Osteocyte (in vitro differentiated cells): ENCODE measurements at regions not wholly inside any gene's neighbourhood (a gene's known extent, or its start where the extent isn't known, plus 50 kb on each side); places are given as distances from the start of the nearest gene placed in this dataset.
A peak's percentile ranks its signal among the peaks of the same experiment; 100 is the strongest.
"Not testable (repeated sequence)": the region's sequence is repeated elsewhere in the genome, so short reads cannot be mapped to it uniquely, and the experiment has no call there.

ENCODE experiments used
- DNase-seq: peaks from one replicate; pipeline ENCODE4 v3.0.0; 2021; ENCODE audit warnings: mixed read lengths; ENCODE audit not compliant: unreplicated experiment; ENCODE audit errors: extremely low spot score
- H3K27ac Mint-ChIP-seq: one replicate; pipeline ENCODE4 v1.8.0; 2021; ENCODE audit warnings: mild to moderate bottlenecking, mixed read lengths; ENCODE audit not compliant: unreplicated experiment
- H3K27me3 Mint-ChIP-seq: one replicate; pipeline ENCODE4 v1.8.0; 2021; ENCODE audit warnings: mixed read lengths; ENCODE audit not compliant: unreplicated experiment
- H3K36me3 Mint-ChIP-seq: one replicate; pipeline ENCODE4 v1.8.0; 2021; ENCODE audit warnings: mixed read lengths; ENCODE audit not compliant: unreplicated experiment
- H3K4me1 Mint-ChIP-seq: one replicate; pipeline ENCODE4 v1.8.0; 2021; ENCODE audit warnings: mixed read lengths; ENCODE audit not compliant: unreplicated experiment
- H3K4me3 Mint-ChIP-seq: one replicate; pipeline ENCODE4 v1.8.0; 2021; ENCODE audit warnings: mild to moderate bottlenecking, moderate library complexity, mixed read lengths; ENCODE audit not compliant: unreplicated experiment
- H3K9me3 Mint-ChIP-seq: one replicate; pipeline ENCODE4 v1.8.0; 2021; ENCODE audit warnings: mixed read lengths; ENCODE audit not compliant: unreplicated experiment
- CTCF ChIP-seq: fragments of 200-600 bp; sonication (generic); IDR thresholded peaks from 2 replicates; pipeline ENCODE4 v1.5.0; 2021; ENCODE audit warnings: antibody characterized with exemption, mild to moderate bottlenecking, moderate library complexity

- H3K27ac Mint-ChIP-seq, result no peak overlapping the region
- no peak for TF ChIP-seq CTCF
- peaks cover 3% of the 10 kb centered on the region for H3K27me3 Mint-ChIP-seq
- H3K36me3 Mint-ChIP-seq, result no peaks in the 10 kb centered on the region
- no peaks in the 10 kb centered on the region for H3K9me3 Mint-ChIP-seq
- DNase-seq, result no peak
- H3K4me1 Mint-ChIP-seq, result peaks cover 4% of the 10 kb centered on the region
- no peak overlapping the region for H3K4me3 Mint-ChIP-seq
Measured at GRCh38 chr1:219550201-219550600, 62.7 kb downstream of the ZC3H11B start.

GRCh38 chr1:219549215-219549614 is 63.7 kb downstream of the ZC3H11B start:
- H3K4me3 Mint-ChIP-seq, result no peak overlapping the region
- no peak overlapping the region for H3K27ac Mint-ChIP-seq
- no peak for DNase-seq
- H3K27me3 Mint-ChIP-seq, result peaks cover 3% of the 10 kb centered on the region
- no peaks in the 10 kb centered on the region for H3K9me3 Mint-ChIP-seq
- TF ChIP-seq CTCF, result no peak
- no peaks in the 10 kb centered on the region for H3K4me1 Mint-ChIP-seq
- no peaks in the 10 kb centered on the region for H3K36me3 Mint-ChIP-seq

- no peak for TF ChIP-seq CTCF
- no peak overlapping the region for H3K27ac Mint-ChIP-seq
- H3K4me3 Mint-ChIP-seq, result no peak overlapping the region
Measured at GRCh38 chr1:219548386-219548785, 64.5 kb downstream of the ZC3H11B start.

GRCh38 chr1:219545756-219546155 is 67.1 kb downstream of the ZC3H11B start:
- not testable (repeated sequence) for H3K27ac Mint-ChIP-seq, H3K4me1 Mint-ChIP-seq

More at GRCh38 chr1:219548386-219548785, 64.5 kb downstream of the ZC3H11B start:
- peaks cover 2% of the 10 kb centered on the region for H3K4me1 Mint-ChIP-seq
- no peak for DNase-seq
- no peaks in the 10 kb centered on the region for H3K27me3 Mint-ChIP-seq
- no peaks in the 10 kb centered on the region for H3K9me3 Mint-ChIP-seq
- no peaks in the 10 kb centered on the region for H3K36me3 Mint-ChIP-seq

GRCh38 chr1:219544163-219544846 is 68.6 kb downstream of the ZC3H11B start:
- peak; percentile 48 for TF ChIP-seq CTCF
- no peak overlapping the region for H3K27ac Mint-ChIP-seq
- no peaks in the 10 kb centered on the region for H3K36me3 Mint-ChIP-seq
- H3K4me1 Mint-ChIP-seq, result peaks cover 2% of the 10 kb centered on the region
- H3K9me3 Mint-ChIP-seq, result no peaks in the 10 kb centered on the region
- H3K4me3 Mint-ChIP-seq, result no peak overlapping the region
- H3K27me3 Mint-ChIP-seq, result no peaks in the 10 kb centered on the region
- DNase-seq, result no peak

More at GRCh38 chr1:219545756-219546155, 67.1 kb downstream of the ZC3H11B start:
- H3K9me3 Mint-ChIP-seq, H3K27me3 Mint-ChIP-seq, H3K4me3 Mint-ChIP-seq, H3K36me3 Mint-ChIP-seq, DNase-seq: not testable (repeated sequence)
